Coronary artery (tissue), 2 donors: ENCODE measurements at regions not wholly inside any gene's neighbourhood (a gene's known extent, or its start where the extent isn't known, plus 50 kb on each side); places are given as distances from the start of the nearest gene placed in this dataset.
"Not testable (repeated sequence)": the region's sequence is repeated elsewhere in the genome, so short reads cannot be mapped to it uniquely, and the experiment has no call there.

Experiments
- DNase-seq: peaks from one replicate; pipeline ENCODE4 v3.0.0-alpha.2; 2017; ENCODE audit warnings: low spot score
- H3K27ac ChIP-seq, 2 donors: fragments of 200-600 bp; sonication (generic); one replicate each; pipeline ENCODE4 v1.5.1; 2016 to 2019
- H3K4me3 ChIP-seq: fragments of 200-600 bp; sonication (generic); 2 replicates; pipeline ENCODE4 v1.5.1; 2016; ENCODE audit warnings: mild to moderate bottlenecking, moderate library complexity
- TF ChIP-seq, protein P1 (sequence below): fragments of 200-600 bp; sonication (generic); IDR thresholded peaks from one replicate; pipeline ENCODE4 v1.5.1; 2019; ENCODE audit warnings: antibody characterized with exemption

DNA sequence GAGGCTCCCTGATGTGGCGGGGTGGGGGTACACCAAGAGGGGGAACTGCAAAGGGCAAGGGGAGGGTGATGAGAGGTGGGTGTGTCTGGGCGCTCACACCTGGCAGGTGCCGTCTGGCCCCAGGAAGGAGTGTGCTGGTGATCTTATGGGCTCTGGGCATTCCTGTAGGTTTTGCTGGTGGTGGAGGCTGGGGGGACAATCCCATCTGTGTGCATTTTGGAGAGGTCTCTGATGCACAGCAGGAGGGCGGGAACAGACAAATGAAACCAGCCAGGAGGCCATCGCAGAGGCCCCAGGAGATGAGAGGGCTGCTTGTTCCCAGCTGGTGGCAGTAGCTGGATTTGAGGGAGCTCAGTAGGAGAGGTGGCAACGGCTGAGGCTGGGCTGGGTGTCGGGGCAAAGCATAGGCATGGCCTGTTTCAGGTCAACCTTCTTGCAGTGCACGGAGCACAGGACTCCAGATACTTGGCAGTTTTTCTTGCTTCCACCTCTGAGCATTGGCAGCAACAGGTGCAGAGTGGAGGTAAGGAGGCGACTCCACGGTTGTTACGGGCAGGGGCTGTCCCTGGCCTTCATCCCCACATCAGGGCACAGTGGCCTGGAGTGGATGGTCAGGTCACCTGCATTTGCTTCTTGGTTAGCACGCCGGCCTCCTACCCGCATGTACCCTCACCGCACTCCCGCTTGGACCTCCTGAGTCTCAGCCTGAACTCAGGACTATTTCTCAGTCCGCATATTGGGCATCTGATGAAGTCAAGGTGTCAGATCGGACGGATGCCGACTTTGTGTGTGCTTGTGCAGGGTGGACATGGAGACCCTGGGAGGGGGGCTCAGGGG is 194.2 kb upstream of the HDAC4 start:
- peak; percentile 69 for DNase-seq
- TF ChIP-seq, protein P1, sequence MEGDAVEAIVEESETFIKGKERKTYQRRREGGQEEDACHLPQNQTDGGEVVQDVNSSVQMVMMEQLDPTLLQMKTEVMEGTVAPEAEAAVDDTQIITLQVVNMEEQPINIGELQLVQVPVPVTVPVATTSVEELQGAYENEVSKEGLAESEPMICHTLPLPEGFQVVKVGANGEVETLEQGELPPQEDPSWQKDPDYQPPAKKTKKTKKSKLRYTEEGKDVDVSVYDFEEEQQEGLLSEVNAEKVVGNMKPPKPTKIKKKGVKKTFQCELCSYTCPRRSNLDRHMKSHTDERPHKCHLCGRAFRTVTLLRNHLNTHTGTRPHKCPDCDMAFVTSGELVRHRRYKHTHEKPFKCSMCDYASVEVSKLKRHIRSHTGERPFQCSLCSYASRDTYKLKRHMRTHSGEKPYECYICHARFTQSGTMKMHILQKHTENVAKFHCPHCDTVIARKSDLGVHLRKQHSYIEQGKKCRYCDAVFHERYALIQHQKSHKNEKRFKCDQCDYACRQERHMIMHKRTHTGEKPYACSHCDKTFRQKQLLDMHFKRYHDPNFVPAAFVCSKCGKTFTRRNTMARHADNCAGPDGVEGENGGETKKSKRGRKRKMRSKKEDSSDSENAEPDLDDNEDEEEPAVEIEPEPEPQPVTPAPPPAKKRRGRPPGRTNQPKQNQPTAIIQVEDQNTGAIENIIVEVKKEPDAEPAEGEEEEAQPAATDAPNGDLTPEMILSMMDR: no peak
- Histone ChIP-seq H3K4me3 (no peak overlapping the region), H3K27ac (no peak overlapping the region)

DNA sequence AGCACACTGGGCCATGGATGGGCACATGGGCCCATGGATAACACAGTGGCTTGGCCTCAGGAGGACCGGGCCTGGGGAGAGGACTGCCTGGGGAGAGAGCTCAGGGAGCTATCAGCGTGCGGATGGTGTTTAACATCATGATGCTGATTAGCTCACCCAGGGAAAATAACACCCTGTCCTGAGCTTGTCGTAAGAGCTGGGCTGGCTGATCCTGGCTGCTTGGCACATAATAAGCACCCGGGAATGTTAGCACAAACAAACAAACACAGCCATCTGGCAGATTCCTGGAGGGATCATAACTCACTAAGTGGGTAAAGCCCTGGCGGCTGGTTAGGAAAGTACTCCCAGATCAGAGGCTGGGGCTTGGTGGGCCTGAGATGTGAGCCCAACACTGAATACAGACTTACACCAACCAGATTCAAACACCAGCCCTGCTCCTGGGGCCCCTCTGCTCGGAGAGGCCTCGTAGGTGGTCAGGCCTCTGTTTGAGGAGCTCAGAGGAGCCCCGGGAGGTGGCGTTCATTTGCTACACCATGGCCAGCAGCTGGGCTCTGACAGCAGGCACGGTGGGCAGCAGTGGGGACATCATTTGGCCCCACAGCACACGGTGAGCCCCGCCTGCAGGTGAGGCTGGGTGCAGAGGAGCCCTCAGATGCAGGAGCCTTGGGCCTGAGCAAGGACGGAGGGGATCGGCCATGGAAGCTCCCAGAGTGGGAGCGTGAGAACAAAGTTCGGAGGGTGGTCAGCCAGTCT is 193.4 kb upstream of the HDAC4 start:
- TF ChIP-seq, protein P1: no peak
- Histone ChIP-seq H3K27ac (no peak overlapping the region), H3K4me3 (no peak overlapping the region)
- DNase-seq: peak; percentile 54

DNA sequence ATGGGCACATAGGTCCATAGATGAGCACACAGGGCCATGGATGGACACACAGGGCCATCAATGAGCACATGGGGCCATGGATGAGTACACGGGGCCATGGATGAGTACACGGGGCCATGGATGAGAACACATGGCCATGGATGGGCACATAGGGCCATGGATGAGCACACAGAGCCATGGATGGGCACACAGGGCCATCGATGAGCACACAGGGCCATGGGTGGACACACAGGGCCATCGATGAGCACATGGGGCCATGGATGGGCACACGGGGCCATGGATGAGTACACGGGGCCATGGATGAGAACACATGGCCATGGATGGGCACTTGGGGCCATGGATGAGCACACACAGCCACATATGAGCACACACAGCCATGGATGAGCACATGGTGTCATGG is 192.6 kb upstream of the HDAC4 start:
- Histone ChIP-seq H3K4me3 (no peak overlapping the region), H3K27ac (no peak overlapping the region)
- TF ChIP-seq, protein P1: no peak
- DNase-seq: peak; percentile 50

DNA sequence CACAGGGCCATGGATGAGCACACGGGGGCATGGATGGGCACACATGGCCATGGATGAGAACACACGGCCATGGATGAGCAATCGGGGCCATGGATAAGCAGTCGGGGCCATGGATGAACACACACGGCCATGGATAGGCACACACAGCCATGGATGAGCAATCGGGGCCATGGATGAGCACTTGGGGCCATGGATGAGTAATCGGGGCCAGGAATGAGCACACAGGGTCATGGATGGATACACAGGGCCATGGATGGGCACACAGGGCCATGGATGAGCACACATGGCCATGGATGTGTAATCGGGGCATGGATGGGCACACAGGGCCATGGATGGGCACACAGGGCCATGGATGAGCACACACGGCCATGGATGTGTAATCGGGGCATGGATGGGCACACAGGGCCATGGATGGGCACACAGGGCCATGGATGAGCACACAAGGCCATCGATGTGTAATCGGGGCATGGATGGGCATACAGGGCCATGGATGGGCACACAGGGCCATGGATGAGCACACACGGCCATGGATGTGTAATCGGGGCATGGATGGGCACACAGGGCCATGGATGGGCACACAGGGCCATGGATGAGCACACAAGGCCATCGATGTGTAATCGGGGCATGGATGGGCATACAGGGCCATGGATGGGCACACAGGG is 191.9 kb upstream of the HDAC4 start:
- H3K4me3 ChIP-seq, H3K27ac ChIP-seq, DNase-seq: not testable (repeated sequence)

DNA sequence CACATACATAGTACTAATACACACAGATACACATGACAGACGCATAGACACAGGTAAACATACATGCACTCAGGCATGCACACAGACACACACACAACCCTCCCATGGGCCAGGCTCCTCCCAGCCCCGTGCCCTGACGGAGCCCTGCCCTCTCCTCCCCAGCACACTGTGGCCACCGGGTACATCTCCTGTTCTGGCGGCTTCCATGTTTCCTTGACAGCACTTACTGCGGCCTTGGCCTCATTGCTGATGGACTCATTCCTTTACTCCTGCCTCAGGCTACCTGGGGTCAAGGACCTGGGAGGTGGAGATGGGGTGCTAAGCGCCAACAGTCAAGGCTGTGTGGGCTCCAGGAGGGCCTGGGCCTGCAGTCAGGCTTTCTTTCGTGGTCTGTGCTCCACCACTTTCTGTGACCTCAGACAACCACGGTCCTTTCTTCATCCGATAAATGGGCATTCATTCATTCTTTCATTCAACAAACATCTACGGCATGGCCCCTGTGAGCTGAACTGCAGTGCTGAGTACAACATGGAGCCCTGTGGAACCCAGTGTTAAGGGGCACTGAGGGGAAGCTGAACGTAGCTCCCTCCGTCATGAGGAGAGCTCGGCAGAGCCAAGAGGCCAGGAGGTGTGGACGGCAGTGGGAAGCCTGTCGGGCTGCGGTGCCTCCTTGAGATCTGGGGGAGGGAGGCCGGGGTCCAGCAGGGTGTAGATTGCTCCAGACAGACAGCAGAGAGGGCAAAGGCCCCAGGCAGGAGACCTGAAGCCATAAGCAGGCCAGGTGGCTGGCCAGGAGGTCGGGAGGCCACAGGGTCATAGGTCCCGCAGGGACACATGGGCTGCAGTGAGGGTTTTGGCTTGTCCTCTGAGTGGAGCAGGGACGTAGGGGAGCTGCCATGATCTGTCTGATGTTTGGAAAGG is 190.4 kb upstream of the HDAC4 start:
- no peak overlapping the region for H3K27ac ChIP-seq
- TF ChIP-seq, protein P1: no peak
- DNase-seq: no peak
- no peak overlapping the region for H3K4me3 ChIP-seq

DNA sequence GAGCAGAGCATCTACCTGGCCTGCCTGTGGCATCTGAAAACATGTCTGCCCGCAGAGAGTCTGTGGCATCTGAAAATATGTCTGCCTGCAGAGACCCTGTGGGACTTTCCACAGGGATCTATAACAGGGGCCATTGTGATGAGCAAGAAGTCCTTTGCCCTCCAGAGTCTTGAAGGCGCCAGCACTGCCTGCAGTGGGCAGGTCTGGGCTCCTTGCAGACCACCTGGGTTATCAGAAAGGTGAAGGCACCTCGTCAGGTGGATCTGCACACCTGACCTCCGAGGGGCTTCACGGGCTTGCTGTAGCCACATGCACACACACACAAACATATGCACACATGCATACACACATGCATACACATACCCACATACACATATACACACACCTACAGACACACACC is 189.5 kb upstream of the HDAC4 start:
- Histone ChIP-seq H3K4me3 (no peak overlapping the region), H3K27ac (no peak overlapping the region)
- DNase-seq: no peak
- TF ChIP-seq, protein P1: no peak
